ENCODE measurements at regions not wholly inside any gene's neighbourhood (a gene's known extent, or its start where the extent isn't known, plus 50 kb on each side); places are given as distances from the start of the nearest gene placed in this dataset.

- TF ChIP-seq, protein P1, sequence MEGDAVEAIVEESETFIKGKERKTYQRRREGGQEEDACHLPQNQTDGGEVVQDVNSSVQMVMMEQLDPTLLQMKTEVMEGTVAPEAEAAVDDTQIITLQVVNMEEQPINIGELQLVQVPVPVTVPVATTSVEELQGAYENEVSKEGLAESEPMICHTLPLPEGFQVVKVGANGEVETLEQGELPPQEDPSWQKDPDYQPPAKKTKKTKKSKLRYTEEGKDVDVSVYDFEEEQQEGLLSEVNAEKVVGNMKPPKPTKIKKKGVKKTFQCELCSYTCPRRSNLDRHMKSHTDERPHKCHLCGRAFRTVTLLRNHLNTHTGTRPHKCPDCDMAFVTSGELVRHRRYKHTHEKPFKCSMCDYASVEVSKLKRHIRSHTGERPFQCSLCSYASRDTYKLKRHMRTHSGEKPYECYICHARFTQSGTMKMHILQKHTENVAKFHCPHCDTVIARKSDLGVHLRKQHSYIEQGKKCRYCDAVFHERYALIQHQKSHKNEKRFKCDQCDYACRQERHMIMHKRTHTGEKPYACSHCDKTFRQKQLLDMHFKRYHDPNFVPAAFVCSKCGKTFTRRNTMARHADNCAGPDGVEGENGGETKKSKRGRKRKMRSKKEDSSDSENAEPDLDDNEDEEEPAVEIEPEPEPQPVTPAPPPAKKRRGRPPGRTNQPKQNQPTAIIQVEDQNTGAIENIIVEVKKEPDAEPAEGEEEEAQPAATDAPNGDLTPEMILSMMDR (conservative IDR thresholded peaks at IDR 0.05) = no peak
- Mint-ChIP-seq H3K9me3 (no peaks in the 10 kb centered on the region), H3K27me3 (no peaks in the 10 kb centered on the region), H3K36me3 (no peaks in the 10 kb centered on the region), H3K4me3 (no peak overlapping the region), H3K4me1 (ENCODE audit: unreplicated experiment) (peaks cover 6% of the 10 kb centered on the region), H3K27ac (no peak overlapping the region)
- no peak for DNase-seq (ENCODE audit: extremely low spot score, unreplicated experiment)
These were observed 854.6 kb downstream of the RNF144A start for GRCh38 chr2:7771781-7772180.

- TF ChIP-seq, protein P1 (conservative IDR thresholded peaks at IDR 0.05) = no peak
- H3K4me3 Mint-ChIP-seq = no peak overlapping the region
These were observed 856.4 kb downstream of the RNF144A start for GRCh38 chr2:7773362-7774360.

DNA sequence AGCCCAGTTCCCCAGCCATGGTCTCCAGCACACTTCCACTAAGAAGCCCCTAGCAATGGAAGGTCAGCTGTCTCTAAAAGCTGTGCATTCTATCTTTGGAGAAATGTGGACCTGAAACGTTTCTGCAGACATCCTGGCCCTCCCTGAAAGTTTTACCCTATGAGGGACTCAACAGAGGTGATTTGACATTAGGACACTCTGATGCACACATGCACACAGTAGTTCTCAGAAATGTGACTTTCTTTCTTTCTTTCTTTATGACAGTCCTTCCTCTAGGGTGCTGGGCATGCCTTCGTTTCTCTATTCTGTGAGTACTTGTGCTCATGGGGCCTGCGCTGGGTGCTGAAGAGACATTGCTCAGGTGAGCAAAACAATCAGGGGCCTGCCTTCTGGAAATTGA is 857.3 kb downstream of the RNF144A start:
- Mint-ChIP-seq H3K27me3 (no peaks in the 10 kb centered on the region), H3K4me3 (no peak overlapping the region), H3K36me3 (no peaks in the 10 kb centered on the region), H3K4me1 (ENCODE audit: unreplicated experiment) (peaks cover 6% of the 10 kb centered on the region), H3K27ac (no peak overlapping the region), H3K9me3 (no peaks in the 10 kb centered on the region)
- no peak for DNase-seq (ENCODE audit: extremely low spot score, unreplicated experiment)
- TF ChIP-seq, protein P1 (conservative IDR thresholded peaks at IDR 0.05) = no peak

More at GRCh38 chr2:7773362-7774360, 856.4 kb downstream of the RNF144A start:
- peak overlapping the region; percentile 50 for H3K27ac Mint-ChIP-seq
- no peaks in the 10 kb centered on the region for H3K36me3 Mint-ChIP-seq
- DNase-seq (ENCODE audit: extremely low spot score, unreplicated experiment) = no peak
- H3K9me3 Mint-ChIP-seq = no peaks in the 10 kb centered on the region
- no peaks in the 10 kb centered on the region for H3K27me3 Mint-ChIP-seq
- peaks cover 6% of the 10 kb centered on the region for H3K4me1 Mint-ChIP-seq (ENCODE audit: unreplicated experiment)

DNA sequence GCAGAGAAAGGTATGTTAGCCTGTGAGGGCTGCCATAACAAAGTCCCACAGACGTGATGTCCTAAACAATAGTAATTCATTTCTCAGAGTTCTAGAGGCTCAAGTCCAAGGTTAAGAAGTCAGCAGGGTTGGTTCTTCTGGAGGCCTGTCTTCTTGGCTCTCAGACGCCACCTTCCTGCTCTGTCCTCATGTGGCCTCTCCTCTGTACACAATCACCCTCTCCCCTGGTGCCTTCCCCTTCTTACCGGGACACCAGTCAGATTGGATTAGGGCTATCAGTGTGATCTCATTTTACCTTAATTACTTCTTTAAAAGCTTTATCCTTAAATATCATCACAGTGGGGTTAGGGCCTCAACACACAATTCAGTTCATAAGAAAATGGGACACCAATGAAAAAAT is 860.5 kb downstream of the RNF144A start:
- Mint-ChIP-seq H3K27ac (no peak overlapping the region), H3K4me3 (no peak overlapping the region), H3K27me3 (peaks cover 4% of the 10 kb centered on the region), H3K36me3 (no peaks in the 10 kb centered on the region), H3K4me1 (ENCODE audit: unreplicated experiment) (peaks cover 6% of the 10 kb centered on the region), H3K9me3 (peaks cover 5% of the 10 kb centered on the region)
- DNase-seq (ENCODE audit: extremely low spot score, unreplicated experiment) = no peak
- TF ChIP-seq, protein P1 (conservative IDR thresholded peaks at IDR 0.05) = no peak

DNA sequence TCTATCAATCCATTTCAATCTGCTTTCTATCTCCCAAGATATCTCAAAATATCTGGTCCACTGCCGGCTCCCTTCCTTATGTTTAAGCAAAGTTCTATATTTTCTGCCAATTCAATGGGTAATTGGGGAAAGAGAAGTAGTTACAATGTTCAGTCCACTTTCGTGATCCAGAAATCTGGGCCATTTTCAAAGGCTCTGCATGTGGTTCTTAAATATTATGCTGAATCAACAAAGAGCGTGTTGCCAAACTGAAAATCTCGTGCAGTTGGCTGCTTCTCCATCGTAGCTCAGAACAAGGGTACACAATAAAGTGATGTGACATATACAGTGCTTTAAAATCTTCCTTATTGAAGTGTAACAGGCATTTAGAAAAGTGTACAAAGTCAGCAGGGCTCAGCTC is 863.1 kb downstream of the RNF144A start:
- H3K27me3 Mint-ChIP-seq = peaks cover 4% of the 10 kb centered on the region
- no peak for DNase-seq (ENCODE audit: extremely low spot score, unreplicated experiment)

More for the DNA sequence above, 863.1 kb downstream of the RNF144A start:
- Mint-ChIP-seq H3K9me3 (peaks cover 5% of the 10 kb centered on the region), H3K27ac (no peak overlapping the region), H3K4me1 (ENCODE audit: unreplicated experiment) (no peaks in the 10 kb centered on the region), H3K4me3 (no peak overlapping the region), H3K36me3 (no peaks in the 10 kb centered on the region)
- TF ChIP-seq, protein P1 (conservative IDR thresholded peaks at IDR 0.05) = no peak

Measured in type B pancreatic cell (in vitro differentiated cells).